Suprapubic skin (tissue), 4 donors: ENCODE measurements at regions not wholly inside any gene's neighbourhood (a gene's known extent, or its start where the extent isn't known, plus 50 kb on each side); places are given as distances from the start of the nearest gene placed in this dataset.

Source experiments
- CTCF ChIP-seq, 2 donors: fragments of 200-600 bp in 1 of 2; fragments of 450-650 bp in 1 of 2; sonication (generic) in 1 of 2; IDR thresholded peaks; one replicate each; pipeline ENCODE4 v1.5.1; 2016 to 2019; ENCODE audit warnings: antibody characterized with exemption in 2 of 2, mild to moderate bottlenecking in 1 of 2, moderate library complexity in 1 of 2
- EP300 ChIP-seq: sonication (generic); formaldehyde crosslinking; IDR thresholded peaks from one replicate; pipeline ENCODE4 v1.6.1; 2017; ENCODE audit warnings: antibody characterized with exemption
- POLR2A ChIP-seq, 2 donors: fragments of 450-650 bp; IDR thresholded peaks; one replicate each; pipeline ENCODE4 v1.6.1; 2017; ENCODE audit warnings: antibody characterized with exemption in 2 of 2, mild to moderate bottlenecking in 2 of 2, moderate library complexity in 2 of 2
- POLR2AphosphoS5 ChIP-seq, 3 donors: sonication (generic); formaldehyde crosslinking; IDR thresholded peaks; one replicate each; pipeline ENCODE4 v1.6.1; 2017; ENCODE audit warnings: antibody characterized with exemption in 3 of 3

- TF ChIP-seq CTCF (IDR thresholded peaks at IDR 0.05) (no peak), POLR2A (IDR thresholded peaks at IDR 0.05) (no peak), POLR2AphosphoS5 (IDR thresholded peaks at IDR 0.05) (no peak), EP300 (no peak)
These were observed 1444.1 kb downstream of the SLITRK5 start for GRCh38 chr13:89115307-89115706.
